ENCODE measurements at regions not wholly inside any gene's neighbourhood (a gene's known extent, or its start where the extent isn't known, plus 50 kb on each side); places are given as distances from the start of the nearest gene placed in this dataset.

DNA sequence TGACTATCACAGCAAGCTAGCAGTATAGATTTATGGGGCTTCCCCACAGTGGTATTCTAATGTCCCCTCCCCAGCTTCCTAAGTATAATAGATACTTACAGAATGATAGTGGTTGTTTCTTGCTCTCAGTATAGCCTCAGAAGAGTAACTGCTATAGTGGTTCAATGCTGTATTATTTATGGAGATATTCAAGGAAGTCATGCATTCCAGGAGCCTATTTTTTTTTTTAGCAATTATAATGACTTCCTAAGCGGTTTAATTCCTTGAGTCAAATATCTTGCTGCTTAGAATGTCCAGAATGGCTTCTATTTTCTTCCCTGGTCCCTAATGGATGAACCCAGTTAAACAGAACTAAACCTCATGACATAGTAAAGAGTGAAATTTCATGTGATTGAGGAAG lies 451.5 kb upstream of the SEMA3D start:
- no peak overlapping the region for H3K27ac Mint-ChIP-seq
- no peak for ATAC-seq
- Histone ChIP-seq H3K27ac (ENCODE audit: low read depth, low read length) (no peak overlapping the region), H3K4me3 (ENCODE audit: low read length) (no peak overlapping the region), H3K36me3 (ENCODE audit: control insufficient read depth in 2 of 3, insufficient read depth in 3 of 3, low read length in 3 of 3) (no peaks in the 10 kb centered on the region), H3K9me3 (ENCODE audit: control insufficient read depth in 2 of 3, low read length in 3 of 3) (no peaks in the 10 kb centered on the region), H3K4me1 (ENCODE audit: control insufficient read depth in 2 of 2, insufficient read depth in 2 of 2, low read length in 2 of 2) (no peaks in the 10 kb centered on the region), H3K27me3 (ENCODE audit: control insufficient read depth in 2 of 2, insufficient read depth in 2 of 2, low read length in 2 of 2) (no peaks in the 10 kb centered on the region)
- H3K4me3 Mint-ChIP-seq, result no peak overlapping the region
- no peaks in the 10 kb centered on the region for H3K4me1 Mint-ChIP-seq
- ChIA-PET POLR2A (no interaction called here), CTCF (no interaction called here)
- intact Hi-C loops (cut with micrococcal nuclease), result no loop called here
- peaks cover 0 to 11% (median 1%) of the 10 kb centered on the region in 11 donors for H3K9me3 Mint-ChIP-seq
- no peak for DNase-seq
- H3K27me3 Mint-ChIP-seq, result no peaks in the 10 kb centered on the region
- H3K36me3 Mint-ChIP-seq, result no peaks in the 10 kb centered on the region

DNA sequence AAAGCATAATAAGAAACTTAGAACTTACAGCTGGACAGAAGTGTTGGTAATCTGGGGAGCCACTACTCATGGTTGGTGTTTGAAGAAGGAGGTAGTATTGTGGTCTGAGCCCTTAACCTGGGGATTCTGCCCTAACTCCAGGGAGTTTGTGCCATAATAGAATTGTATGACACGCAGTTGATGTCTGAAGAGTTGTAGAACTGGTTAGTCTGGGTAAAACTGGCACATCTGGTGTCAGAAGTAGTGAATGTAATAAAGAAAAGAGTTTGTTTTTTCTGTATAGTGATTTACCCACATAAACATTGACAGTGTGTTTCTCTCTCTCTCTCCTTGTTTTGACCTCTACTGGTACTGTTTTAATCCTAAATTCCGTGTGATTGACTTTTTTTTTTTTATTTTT lies 448.1 kb upstream of the SEMA3D start:
- no peak for DNase-seq
- no peaks in the 10 kb centered on the region for H3K4me1 ChIP-seq (ENCODE audit: control insufficient read depth in 2 of 2, insufficient read depth in 2 of 2, low read length in 2 of 2)
- H3K4me3 ChIP-seq (ENCODE audit: low read length), result no peak overlapping the region
- H3K36me3 ChIP-seq (ENCODE audit: control insufficient read depth in 2 of 3, insufficient read depth in 3 of 3, low read length in 3 of 3), result no peaks in the 10 kb centered on the region
- H3K27me3 ChIP-seq (ENCODE audit: control insufficient read depth in 2 of 2, insufficient read depth in 2 of 2, low read length in 2 of 2), result no peaks in the 10 kb centered on the region
- H3K9me3 Mint-ChIP-seq, result peaks cover 0 to 4% (median 0%) of the 10 kb centered on the region in 11 donors
- H3K27ac ChIP-seq (ENCODE audit: low read depth, low read length), result no peak overlapping the region
- ATAC-seq, result no peak
- no peak overlapping the region for H3K4me3 Mint-ChIP-seq
- H3K27ac Mint-ChIP-seq, result no peak overlapping the region
- H3K9me3 ChIP-seq (ENCODE audit: control insufficient read depth in 2 of 3, low read length in 3 of 3), result no peaks in the 10 kb centered on the region
- intact Hi-C loops (cut with micrococcal nuclease), result no loop called here
- H3K27me3 Mint-ChIP-seq, result no peaks in the 10 kb centered on the region
- CTCF ChIA-PET, result no interaction called here
- H3K4me1 Mint-ChIP-seq, result no peaks in the 10 kb centered on the region
- POLR2A ChIA-PET, result no interaction called here
- no peaks in the 10 kb centered on the region for H3K36me3 Mint-ChIP-seq

- Histone ChIP-seq H3K27ac (ENCODE audit: low read depth, low read length) (no peak overlapping the region), H3K4me3 (ENCODE audit: low read length) (no peak overlapping the region), H3K27me3 (ENCODE audit: control insufficient read depth in 2 of 2, insufficient read depth in 2 of 2, low read length in 2 of 2) (no peaks in the 10 kb centered on the region), H3K36me3 (ENCODE audit: control insufficient read depth in 2 of 3, insufficient read depth in 3 of 3, low read length in 3 of 3) (no peaks in the 10 kb centered on the region), H3K4me1 (ENCODE audit: control insufficient read depth in 2 of 2, insufficient read depth in 2 of 2, low read length in 2 of 2) (no peaks in the 10 kb centered on the region), H3K9me3 (ENCODE audit: control insufficient read depth in 2 of 3, low read length in 3 of 3) (no peaks in the 10 kb centered on the region)
- ATAC-seq (no peak), DNase-seq (no peak)
- Mint-ChIP-seq H3K27me3 (no peaks in the 10 kb centered on the region), H3K36me3 (no peaks in the 10 kb centered on the region), H3K4me1 (no peaks in the 10 kb centered on the region), H3K9me3 (peaks cover 0 to 8% (median 1%) of the 10 kb centered on the region in 11 donors), H3K27ac (no peak overlapping the region), H3K4me3 (no peak overlapping the region)
- ChIA-PET CTCF (no interaction called here), POLR2A (no interaction called here)
- intact Hi-C loops (cut with micrococcal nuclease), result no loop called here
These were observed 444.2 kb upstream of the SEMA3D start for GRCh38 chr7:85630904-85631600.

- no peak for DNase-seq
- H3K9me3 Mint-ChIP-seq, result peaks cover 0 to 7% (median 0%) of the 10 kb centered on the region in 11 donors
- Histone ChIP-seq H3K9me3 (ENCODE audit: control insufficient read depth in 2 of 3, low read length in 3 of 3) (no peaks in the 10 kb centered on the region), H3K4me3 (ENCODE audit: low read length) (no peak overlapping the region), H3K4me1 (ENCODE audit: control insufficient read depth in 2 of 2, insufficient read depth in 2 of 2, low read length in 2 of 2) (no peaks in the 10 kb centered on the region), H3K27ac (ENCODE audit: low read depth, low read length) (no peak overlapping the region), H3K36me3 (ENCODE audit: control insufficient read depth in 2 of 3, insufficient read depth in 3 of 3, low read length in 3 of 3) (no peaks in the 10 kb centered on the region), H3K27me3 (ENCODE audit: control insufficient read depth in 2 of 2, insufficient read depth in 2 of 2, low read length in 2 of 2) (no peaks in the 10 kb centered on the region)
- POLR2A ChIA-PET, result no interaction called here
- no peak overlapping the region for H3K27ac Mint-ChIP-seq
- H3K4me3 Mint-ChIP-seq, result no peak overlapping the region
- ATAC-seq, result no peak
- no peaks in the 10 kb centered on the region for H3K4me1 Mint-ChIP-seq
- H3K27me3 Mint-ChIP-seq, result no peaks in the 10 kb centered on the region
- intact Hi-C loops (cut with micrococcal nuclease), result no loop called here
- CTCF ChIA-PET, result no interaction called here
- no peaks in the 10 kb centered on the region for H3K36me3 Mint-ChIP-seq
These were observed 441.1 kb upstream of the SEMA3D start for GRCh38 chr7:85627791-85628586.

- H3K9me3 ChIP-seq (ENCODE audit: control insufficient read depth in 2 of 3, low read length in 3 of 3), result no peaks in the 10 kb centered on the region
- intact Hi-C loops (cut with micrococcal nuclease), result no loop called here
- Mint-ChIP-seq H3K4me1 (peaks cover 0 to 1% (median 0%) of the 10 kb centered on the region in 7 donors), H3K27ac (no peak overlapping the region), H3K36me3 (no peaks in the 10 kb centered on the region), H3K27me3 (no peaks in the 10 kb centered on the region), H3K9me3 (peaks cover 0 to 7% (median 4%) of the 10 kb centered on the region in 11 donors), H3K4me3 (no peak overlapping the region)
- ChIA-PET POLR2A (no interaction called here), CTCF (no interaction called here)
- no peak overlapping the region for H3K27ac ChIP-seq (ENCODE audit: low read depth, low read length)
- no peak for ATAC-seq
- no peaks in the 10 kb centered on the region for H3K36me3 ChIP-seq (ENCODE audit: control insufficient read depth in 2 of 3, insufficient read depth in 3 of 3, low read length in 3 of 3)
- no peaks in the 10 kb centered on the region for H3K4me1 ChIP-seq (ENCODE audit: control insufficient read depth in 2 of 2, insufficient read depth in 2 of 2, low read length in 2 of 2)
- DNase-seq, result no peak
- no peaks in the 10 kb centered on the region for H3K27me3 ChIP-seq (ENCODE audit: control insufficient read depth in 2 of 2, insufficient read depth in 2 of 2, low read length in 2 of 2)
- H3K4me3 ChIP-seq (ENCODE audit: low read length), result no peak overlapping the region
These were observed 435.2 kb upstream of the SEMA3D start for GRCh38 chr7:85622059-85622458.

- H3K36me3 Mint-ChIP-seq, result no peaks in the 10 kb centered on the region
- CTCF ChIA-PET, result no interaction called here
- intact Hi-C loops (cut with micrococcal nuclease), result no loop called here
- Histone ChIP-seq H3K4me1 (ENCODE audit: control insufficient read depth in 2 of 2, insufficient read depth in 2 of 2, low read length in 2 of 2) (no peaks in the 10 kb centered on the region), H3K36me3 (ENCODE audit: control insufficient read depth in 2 of 3, insufficient read depth in 3 of 3, low read length in 3 of 3) (no peaks in the 10 kb centered on the region), H3K9me3 (ENCODE audit: control insufficient read depth in 2 of 3, low read length in 3 of 3) (no peaks in the 10 kb centered on the region), H3K27ac (ENCODE audit: low read depth, low read length) (no peak overlapping the region), H3K4me3 (ENCODE audit: low read length) (no peak overlapping the region), H3K27me3 (ENCODE audit: control insufficient read depth in 2 of 2, insufficient read depth in 2 of 2, low read length in 2 of 2) (no peaks in the 10 kb centered on the region)
- peaks cover 0 to 8% (median 2%) of the 10 kb centered on the region in 11 donors for H3K9me3 Mint-ChIP-seq
- no peak for DNase-seq
- H3K4me1 Mint-ChIP-seq, result peaks cover 0 to 1% (median 0%) of the 10 kb centered on the region in 7 donors
- ATAC-seq, result no peak
- H3K27ac Mint-ChIP-seq, result no peak overlapping the region
- H3K27me3 Mint-ChIP-seq, result no peaks in the 10 kb centered on the region
- H3K4me3 Mint-ChIP-seq, result no peak overlapping the region
- POLR2A ChIA-PET, result no interaction called here
These were observed 434.3 kb upstream of the SEMA3D start for GRCh38 chr7:85620936-85621685.

Measured in naive thymus-derived CD4-positive, alpha-beta T cell (primary cell).